ENCODE measurements at regions not wholly inside any gene's neighbourhood (a gene's known extent, or its start where the extent isn't known, plus 50 kb on each side); places are given as distances from the start of the nearest gene placed in this dataset.

DNA sequence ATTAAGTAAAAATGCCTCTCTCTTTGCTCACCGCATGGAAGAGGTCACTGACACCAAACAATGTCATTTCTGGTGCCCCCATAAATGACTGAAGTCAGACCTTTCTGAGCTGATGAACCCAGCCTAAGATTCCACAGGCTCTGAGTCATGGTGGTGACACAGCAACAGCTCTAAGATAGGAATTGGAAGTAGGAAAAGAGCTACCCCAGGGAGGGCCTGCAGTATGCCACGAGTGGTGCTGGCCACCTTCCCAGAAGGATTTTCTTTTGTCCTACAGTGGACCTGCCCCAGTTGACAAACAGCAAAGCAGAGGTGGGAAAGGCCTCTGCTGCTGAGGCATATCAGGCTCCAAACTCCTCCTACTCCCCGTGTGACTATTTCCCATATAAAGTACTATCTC, 208.1 kb downstream of the MINAR1 start:
- Histone ChIP-seq H2BK120ac (ENCODE audit: low read depth, low read length, poor library complexity, severe bottlenecking) (no peak overlapping the region), H3K79me2 (ENCODE audit: insufficient read depth, low read length) (no peaks in the 10 kb centered on the region)
- no CpG with 5 or more reads among the region's 3 CpGs for WGBS (ENCODE audit: extremely low coverage, insufficient read length, low lambda C conversion rate)

More for the DNA sequence above, 208.1 kb downstream of the MINAR1 start:
- Histone ChIP-seq H3K4me1 (ENCODE audit: insufficient read depth, low read length) (no peaks in the 10 kb centered on the region), H2AFZ (ENCODE audit: low read length) (no peak overlapping the region), H3K14ac (ENCODE audit: insufficient read depth, low read length) (no peak overlapping the region), H3K79me1 (ENCODE audit: insufficient read depth, low read depth, low read length, poor library complexity, severe bottlenecking) (no peaks in the 10 kb centered on the region), H3K4ac (ENCODE audit: low read depth, low read length) (no peak overlapping the region), H4K91ac (ENCODE audit: insufficient read length, low read depth, low read length) (no peak overlapping the region), H2BK15ac (ENCODE audit: low read depth, low read length) (no peak overlapping the region), H3K56ac (ENCODE audit: insufficient read length, low read depth, low read length) (no peak overlapping the region), H3K9me3 (ENCODE audit: control insufficient read depth, low read depth, low read length) (no peaks in the 10 kb centered on the region), H3K9ac (ENCODE audit: extremely low read depth, insufficient read length, low read length) (no peak overlapping the region), H4K20me1 (ENCODE audit: control insufficient read depth, insufficient read depth, insufficient read length) (no peaks in the 10 kb centered on the region), H2BK5ac (ENCODE audit: insufficient read length, low read length) (no peak overlapping the region), H3K23me2 (ENCODE audit: insufficient read length, low read depth, low read length, poor library complexity, severe bottlenecking) (no peaks in the 10 kb centered on the region), H3K4me2 (ENCODE audit: insufficient read depth, insufficient read length, low read length) (no peak overlapping the region), H2BK12ac (ENCODE audit: insufficient read length, low read depth, low read length) (no peak overlapping the region), H3K18ac (ENCODE audit: insufficient read length, low read depth, low read length) (no peak overlapping the region), H3K23ac (ENCODE audit: insufficient read length, low read depth, low read length) (no peak overlapping the region), H3K27ac (ENCODE audit: insufficient read length, low read depth, low read length) (no peak overlapping the region), H2BK20ac (ENCODE audit: low read depth, low read length, poor library complexity, severe bottlenecking) (no peak overlapping the region), H3K27me3 (ENCODE audit: insufficient read depth, low read length) (no peaks in the 10 kb centered on the region), H4K8ac (replicated peaks; ENCODE audit: insufficient read length, low read depth, low read length) (no peak overlapping the region), H3T11ph (ENCODE audit: low read length) (no peak overlapping the region), H2AK5ac (ENCODE audit: insufficient read length, low read length) (no peak overlapping the region), H4K5ac (ENCODE audit: insufficient read length, low read depth, low read length) (no peak overlapping the region)
- DNase-seq = no peak
- Mint-ChIP-seq H3K27ac (no peak overlapping the region), H3K9me3 (no peaks in the 10 kb centered on the region), H3K36me3 (ENCODE audit: insufficient read depth in 1 of 3, low read depth in 3 of 3) (no peaks in the 10 kb centered on the region), H3K27me3 (ENCODE audit: low read depth) (no peaks in the 10 kb centered on the region), H3K4me1 (peaks cover 4 to 8% of the 10 kb centered on the region in 2 experiments), H3K4me3 (no peak overlapping the region)
- TF ChIP-seq, protein P1, sequence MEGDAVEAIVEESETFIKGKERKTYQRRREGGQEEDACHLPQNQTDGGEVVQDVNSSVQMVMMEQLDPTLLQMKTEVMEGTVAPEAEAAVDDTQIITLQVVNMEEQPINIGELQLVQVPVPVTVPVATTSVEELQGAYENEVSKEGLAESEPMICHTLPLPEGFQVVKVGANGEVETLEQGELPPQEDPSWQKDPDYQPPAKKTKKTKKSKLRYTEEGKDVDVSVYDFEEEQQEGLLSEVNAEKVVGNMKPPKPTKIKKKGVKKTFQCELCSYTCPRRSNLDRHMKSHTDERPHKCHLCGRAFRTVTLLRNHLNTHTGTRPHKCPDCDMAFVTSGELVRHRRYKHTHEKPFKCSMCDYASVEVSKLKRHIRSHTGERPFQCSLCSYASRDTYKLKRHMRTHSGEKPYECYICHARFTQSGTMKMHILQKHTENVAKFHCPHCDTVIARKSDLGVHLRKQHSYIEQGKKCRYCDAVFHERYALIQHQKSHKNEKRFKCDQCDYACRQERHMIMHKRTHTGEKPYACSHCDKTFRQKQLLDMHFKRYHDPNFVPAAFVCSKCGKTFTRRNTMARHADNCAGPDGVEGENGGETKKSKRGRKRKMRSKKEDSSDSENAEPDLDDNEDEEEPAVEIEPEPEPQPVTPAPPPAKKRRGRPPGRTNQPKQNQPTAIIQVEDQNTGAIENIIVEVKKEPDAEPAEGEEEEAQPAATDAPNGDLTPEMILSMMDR (conservative IDR thresholded peaks at IDR 0.05) = no peak
